ENCODE measurements at regions not wholly inside any gene's neighbourhood (a gene's known extent, or its start where the extent isn't known, plus 50 kb on each side); places are given as distances from the start of the nearest gene placed in this dataset.

GRCh38 chr5:6905423-6905822, 192.2 kb downstream of the TENT4A start:
- Histone ChIP-seq H2BK12ac (ENCODE audit: low read depth, low read length) (no peak overlapping the region), H4K5ac (ENCODE audit: insufficient read length, low read depth, low read length) (no peak overlapping the region), H4K91ac (replicated peaks; ENCODE audit: insufficient read length, low read length) (no peak overlapping the region), H3K9me3 (ENCODE audit: insufficient read depth in 2 of 2, low read depth in 1 of 2, low read length in 1 of 2) (no peaks in the 10 kb centered on the region), H2BK120ac (replicated peaks; ENCODE audit: low read depth, low read length) (no peak overlapping the region), H2BK15ac (ENCODE audit: low read length) (no peak overlapping the region), H3K27ac (ENCODE audit: low read depth, low read length) (no peak overlapping the region), H3K9ac (replicated peaks in 1 of 4; ENCODE audit: extremely low read depth in 1 of 4, low read depth in 3 of 4, low read length in 3 of 4) (no peak overlapping the region), H3K4ac (replicated peaks; ENCODE audit: insufficient read length, low read depth, low read length) (no peak overlapping the region), H2BK5ac (ENCODE audit: low read depth, low read length) (no peak overlapping the region), H3K4me3 (ENCODE audit: extremely low read depth in 1 of 4, insufficient read depth in 2 of 4, low read depth in 3 of 4, low read length in 4 of 4) (no peak overlapping the region), H3K79me1 (ENCODE audit: low read depth, low read length) (no peaks in the 10 kb centered on the region), H4K20me1 (replicated peaks in 1 of 2; ENCODE audit: control insufficient read depth in 1 of 2, insufficient read depth in 2 of 2, low read length in 2 of 2) (no peaks in the 10 kb centered on the region), H3K36me3 (ENCODE audit: control insufficient read depth in 2 of 4, insufficient read depth in 4 of 4, low read length in 3 of 4) (no peaks in the 10 kb centered on the region), H3K23ac (ENCODE audit: insufficient read length) (no peak overlapping the region), H3K23me2 (ENCODE audit: low read depth, low read length) (no peaks in the 10 kb centered on the region), H3K56ac (replicated peaks; ENCODE audit: insufficient read length, low read depth, low read length) (no peak overlapping the region), H3K27me3 (replicated peaks in 1 of 4; ENCODE audit: control insufficient read depth in 3 of 4, extremely low read depth in 1 of 4, insufficient read depth in 3 of 4, low read length in 3 of 4) (no peaks in the 10 kb centered on the region), H3K18ac (ENCODE audit: extremely low read depth, low read length) (no peak overlapping the region), H4K8ac (ENCODE audit: extremely low read depth, insufficient read depth, low read length) (no peak overlapping the region), H3K79me2 (ENCODE audit: control insufficient read depth in 1 of 2, insufficient read depth in 2 of 2, low read length in 2 of 2) (no peaks in the 10 kb centered on the region), H2AFZ (ENCODE audit: low read length) (no peak overlapping the region), H3K4me2 (ENCODE audit: insufficient read depth in 1 of 2, low read depth in 2 of 2, low read length in 2 of 2) (no peak overlapping the region), H2BK20ac (ENCODE audit: low read length) (no peak overlapping the region), H2AK5ac (ENCODE audit: low read depth, low read length) (no peak overlapping the region), H3K14ac (ENCODE audit: insufficient read length) (no peak overlapping the region), H3K4me1 (replicated peaks in 1 of 4; ENCODE audit: control insufficient read depth in 3 of 4, insufficient read depth in 4 of 4, low read length in 3 of 4) (peaks cover 0 to 3% (median 0%) of the 10 kb centered on the region in 4 experiments; a peak in 2 of 7 replicates)
- DNase-seq (ENCODE audit: low read depth in 1 of 2, low spot score in 2 of 2) (no peak), FAIRE-seq (no peak)
- POLR2A ChIA-PET (ENCODE audit: partially characterized antibody) = no interaction called here
- CTCF ChIA-PET (ENCODE audit: partially characterized antibody) = interaction anchor here (1.0 to 2.3 kb wide), 3 partner anchors 16 to 86 kb away, joined by 3 to 6 read pairs (median 6); no protein-coding TSS in a partner anchor
- 94% methylated on average over 8 of the region's 8 CpGs; no CpG with 5 or more reads in 1 of the 2 experiments for WGBS, 2 experiments (ENCODE audit: extremely low coverage in 1 of 2, insufficient coverage in 1 of 2, insufficient read length in 1 of 2, insufficient replicate concordance in 2 of 2, low coverage in 1 of 2, low lambda C conversion rate in 2 of 2, missing lambda C conversion rate in 1 of 2)
- TF ChIP-seq SIN3A (conservative IDR thresholded peaks at IDR 0.05 in 1 of 2, IDR thresholded peaks at IDR 0.05 in 1 of 2; ENCODE audit: low read depth in 1 of 2, low read length in 2 of 2) = no peak
- no peak for TF ChIP-seq ATF2 (IDR thresholded peaks at IDR 0.05; ENCODE audit: low read length)
- TF ChIP-seq KDM1A (IDR thresholded peaks at IDR 0.05; ENCODE audit: borderline replicate concordance, low read length) = no peak
- no peak for TF ChIP-seq CBX8 (IDR thresholded peaks at IDR 0.05; ENCODE audit: borderline replicate concordance, low read depth, low read length)
- no peak for TF ChIP-seq USF2 (IDR thresholded peaks at IDR 0.05; ENCODE audit: low read length)
- TF ChIP-seq E2F6 (IDR thresholded peaks at IDR 0.05) = no peak
- TF ChIP-seq TAF7 (optimal IDR thresholded peaks at IDR 0.05; ENCODE audit: borderline replicate concordance, low read depth, low read length) = no peak
- TF ChIP-seq KDM4A (IDR thresholded peaks at IDR 0.05; ENCODE audit: low read depth, low read length, severe bottlenecking) = no peak
- TF ChIP-seq MAX (IDR thresholded peaks at IDR 0.05) = no peak
- TF ChIP-seq JUND (IDR thresholded peaks at IDR 0.05; ENCODE audit: low read length) = no peak

All from H1 (cell line).